ENCODE measurements at regions not wholly inside any gene's neighbourhood (a gene's known extent, or its start where the extent isn't known, plus 50 kb on each side); places are given as distances from the start of the nearest gene placed in this dataset.

DNA sequence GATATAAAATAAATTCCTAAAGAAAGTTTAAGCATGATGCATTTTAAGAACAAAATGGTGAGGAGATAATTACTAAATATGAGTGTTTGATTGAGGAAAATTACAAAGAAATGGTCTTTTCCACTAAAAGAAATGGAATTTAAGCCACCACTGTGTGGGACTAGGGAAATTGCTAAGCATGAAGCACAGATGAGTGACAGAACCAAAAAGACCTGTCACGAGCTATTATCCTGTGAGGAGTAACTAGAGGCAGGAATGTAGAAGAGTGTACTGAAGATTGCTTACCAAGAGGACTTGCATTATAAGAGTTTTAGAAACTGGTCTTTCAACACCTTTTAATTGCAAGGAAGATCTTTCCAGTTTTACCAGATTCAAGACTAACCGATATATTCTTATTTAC lies 193.6 kb upstream of the PRR16 start:
- TF ChIP-seq ZNF274 (IDR thresholded peaks at IDR 0.05; ENCODE audit: low read depth, low read length) (no peak), SUZ12 (IDR thresholded peaks at IDR 0.05; ENCODE audit: extremely low read depth, insufficient read depth, insufficient read length) (no peak)
